ENCODE measurements at regions not wholly inside any gene's neighbourhood (a gene's known extent, or its start where the extent isn't known, plus 50 kb on each side); places are given as distances from the start of the nearest gene placed in this dataset.

GRCh38 chr14:65252482-65253255, 150.4 kb upstream of the MAX start:
- no peak for DNase-seq

GRCh38 chr14:65255029-65255545, 152.8 kb upstream of the MAX start:
- no peak for DNase-seq

- no peak for DNase-seq
These were observed 153.5 kb upstream of the MAX start for GRCh38 chr14:65255583-65256461.

- DNase-seq = no peak
These were observed 154.4 kb upstream of the MAX start for GRCh38 chr14:65256714-65257113.

- DNase-seq = no peak
These were observed 155.1 kb upstream of the FUT8 start for GRCh38 chr14:65257425-65257824.

GRCh38 chr14:65258391-65258790, 154.1 kb upstream of the FUT8 start:
- no peak for DNase-seq

- DNase-seq = no peak
These were observed 153.5 kb upstream of the FUT8 start for GRCh38 chr14:65259000-65259399.

GRCh38 chr14:65260786-65261185, 151.7 kb upstream of the FUT8 start:
- DNase-seq = no peak

GRCh38 chr14:65261425-65261920, 151.1 kb upstream of the FUT8 start:
- DNase-seq = no peak

GRCh38 chr14:65261946-65262345, 150.6 kb upstream of the FUT8 start:
- DNase-seq = no peak

GRCh38 chr14:65263177-65263788, 149.2 kb upstream of the FUT8 start:
- no peak for DNase-seq

- no peak for DNase-seq
These were observed 144.7 kb upstream of the FUT8 start for GRCh38 chr14:65267856-65268255.

- DNase-seq = no peak
These were observed 143.9 kb upstream of the FUT8 start for GRCh38 chr14:65268594-65268993.

- no peak for DNase-seq
These were observed 142.8 kb upstream of the FUT8 start for GRCh38 chr14:65269732-65270131.

- no peak for DNase-seq
These were observed 135.5 kb upstream of the FUT8 start for GRCh38 chr14:65277027-65277426.

GRCh38 chr14:65277580-65278270, 134.8 kb upstream of the FUT8 start:
- DNase-seq = no peak

GRCh38 chr14:65278589-65278988, 133.9 kb upstream of the FUT8 start:
- no peak for DNase-seq

- DNase-seq = no peak
These were observed 133.0 kb upstream of the FUT8 start for GRCh38 chr14:65279510-65279909.

- DNase-seq = no peak
These were observed 132.6 kb upstream of the FUT8 start for GRCh38 chr14:65279958-65280357.

GRCh38 chr14:65280653-65281052, 131.9 kb upstream of the FUT8 start:
- DNase-seq = no peak

- DNase-seq = no peak
These were observed 130.3 kb upstream of the FUT8 start for GRCh38 chr14:65281991-65282895.

GRCh38 chr14:65282896-65283253, 129.7 kb upstream of the FUT8 start:
- no peak for DNase-seq

All from activated CD4-positive, CD25-positive, alpha-beta regulatory T cell treated with anti-CD3 and anti-CD28 coated beads, Interleukin-2, amount 50 U/mL, for 72 hours (primary cell).